DOHH2 (cell line): ENCODE measurements at regions not wholly inside any gene's neighbourhood (a gene's known extent, or its start where the extent isn't known, plus 50 kb on each side); places are given as distances from the start of the nearest gene placed in this dataset.
A peak's percentile ranks its signal among the peaks of the same experiment; 100 is the strongest.

Source experiments
- H3F3A ChIP-seq: fragments of 200-600 bp; sonication (generic), shearing (Covaris generic); 2 replicates; pipeline ENCODE4 v1.6.0; 2016; ENCODE audit warnings: antibody characterized with exemption, mild to moderate bottlenecking; ENCODE audit not compliant: control insufficient read depth, insufficient read depth
- H3K27ac ChIP-seq: fragments of 200-600 bp; sonication (generic); 2 replicates; pipeline ENCODE4 v1.5.1; 2014; ENCODE audit warnings: low read depth, mild to moderate bottlenecking, low read length, moderate library complexity
- H3K27me3 ChIP-seq: fragments of 200-600 bp; sonication (generic); 2 replicates; pipeline ENCODE4 v1.6.1; 2014; ENCODE audit warnings: mild to moderate bottlenecking, low read length, mixed read lengths; ENCODE audit not compliant: control insufficient read depth
- H3K36me3 ChIP-seq: fragments of 200-600 bp; sonication (generic); 2 replicates; pipeline ENCODE4 v1.6.1; 2014; ENCODE audit warnings: mild to moderate bottlenecking, low read length, moderate library complexity, mixed read lengths; ENCODE audit not compliant: control insufficient read depth
- H3K4me1 ChIP-seq: fragments of 200-600 bp; sonication (generic); 2 replicates; pipeline ENCODE4 v1.6.1; 2014; ENCODE audit warnings: mild to moderate bottlenecking, low read length, mixed read lengths; ENCODE audit not compliant: control insufficient read depth
- H3K4me2 ChIP-seq: fragments of 200-600 bp; sonication (generic); 2 replicates; pipeline ENCODE4 v1.6.0; 2014; ENCODE audit warnings: mild to moderate bottlenecking, low read length, moderate library complexity
- H3K4me3 ChIP-seq: fragments of 200-600 bp; sonication (generic); 2 replicates; pipeline ENCODE4 v1.5.1; 2014; ENCODE audit warnings: mild to moderate bottlenecking, low read length, mixed read lengths
- H3K79me2 ChIP-seq: fragments of 200-600 bp; sonication (generic); 2 replicates; pipeline ENCODE4 v1.6.1; 2014; ENCODE audit warnings: mild to moderate bottlenecking, low read length, mixed read lengths; ENCODE audit not compliant: control insufficient read depth
- H3K9me2 ChIP-seq: fragments of 200-600 bp; sonication (generic); replicated peaks from 2 replicates; pipeline ENCODE4 v1.6.1; 2014; ENCODE audit warnings: mild to moderate bottlenecking, low read length, mixed read lengths; ENCODE audit not compliant: control insufficient read depth
- H3K9me3 ChIP-seq: fragments of 200-600 bp; sonication (generic); 2 replicates; pipeline ENCODE4 v1.6.1; 2014; ENCODE audit warnings: antibody characterized with exemption, low read length, mixed read lengths; ENCODE audit not compliant: control insufficient read depth, insufficient read depth
- H4K20me1 ChIP-seq: fragments of 200-600 bp; sonication (generic); 2 replicates; pipeline ENCODE4 v1.6.0; 2014; ENCODE audit warnings: low read depth, mild to moderate bottlenecking, antibody characterized with exemption, low read length, moderate library complexity; ENCODE audit not compliant: control insufficient read depth, insufficient read depth
- CTCF ChIP-seq: fragments of 200-600 bp; sonication (generic); IDR thresholded peaks from one replicate; pipeline ENCODE4 v1.5.1; 2014; ENCODE audit warnings: antibody characterized with exemption, mild to moderate bottlenecking, low read depth, low read length; ENCODE audit not compliant: poor library complexity, severe bottlenecking
- EZH2phosphoT487 ChIP-seq: fragments of 200-600 bp; sonication (generic); IDR thresholded peaks from 2 replicates; pipeline ENCODE4 v1.6.1; 2017; ENCODE audit warnings: borderline replicate concordance, mild to moderate bottlenecking, antibody characterized with exemption, low read length, moderate library complexity, mixed read lengths

- H3K9me2 ChIP-seq = no peaks in the 10 kb centered on the region
- H3K4me3 ChIP-seq = no peak overlapping the region
- no peaks in the 10 kb centered on the region for H3F3A ChIP-seq
- TF ChIP-seq EZH2phosphoT487 = no peak
- TF ChIP-seq CTCF = peak; percentile 93
- no peaks in the 10 kb centered on the region for H3K27me3 ChIP-seq
- H3K79me2 ChIP-seq = no peaks in the 10 kb centered on the region
- H3K36me3 ChIP-seq = no peaks in the 10 kb centered on the region
- peak overlapping the region; percentile 33 for H3K4me2 ChIP-seq
- H3K27ac ChIP-seq = no peak overlapping the region
- peaks cover 30% of the 10 kb centered on the region for H3K4me1 ChIP-seq
- H3K9me3 ChIP-seq = no peaks in the 10 kb centered on the region; the same call in 1 of the 2 replicates
- no peaks in the 10 kb centered on the region for H4K20me1 ChIP-seq
Measured at GRCh38 chr4:145234091-145234706, 53.8 kb upstream of the OTUD4 start.

- H3K79me2 ChIP-seq = no peaks in the 10 kb centered on the region
- H3K9me2 ChIP-seq = no peaks in the 10 kb centered on the region
- no peaks in the 10 kb centered on the region for H4K20me1 ChIP-seq
- no peaks in the 10 kb centered on the region for H3F3A ChIP-seq
- H3K4me1 ChIP-seq = peaks cover 30% of the 10 kb centered on the region
- no peak overlapping the region for H3K27ac ChIP-seq
- no peaks in the 10 kb centered on the region for H3K27me3 ChIP-seq
- H3K36me3 ChIP-seq = no peaks in the 10 kb centered on the region
- TF ChIP-seq EZH2phosphoT487 = no peak
- no peak for TF ChIP-seq CTCF
- no peak overlapping the region for H3K4me2 ChIP-seq
- no peak overlapping the region for H3K4me3 ChIP-seq
- H3K9me3 ChIP-seq = peaks cover 4% of the 10 kb centered on the region; the same call in 1 of the 2 replicates
Measured at GRCh38 chr4:145231906-145232700, 51.7 kb upstream of the OTUD4 start.

DNA sequence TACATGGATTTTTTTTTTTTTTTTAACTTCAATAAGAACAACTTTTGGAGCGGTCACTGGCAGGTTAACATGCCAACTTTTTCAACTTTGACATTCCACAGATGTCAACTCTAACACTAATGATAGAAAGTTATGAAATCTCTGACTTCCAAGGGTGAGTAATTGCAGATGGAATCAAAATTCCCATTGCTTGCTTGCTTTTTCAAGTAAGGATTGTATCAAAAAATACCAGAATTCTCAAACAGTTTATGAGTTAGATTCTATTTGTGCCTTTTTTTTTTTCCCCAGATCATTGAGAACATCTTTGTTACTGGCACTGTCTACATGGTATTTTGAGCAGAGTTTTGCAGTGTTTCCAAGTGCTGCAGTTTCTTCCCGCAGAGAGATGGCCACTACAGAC is 50.3 kb upstream of the OTUD4 start:
- Histone ChIP-seq H3K27me3 (no peaks in the 10 kb centered on the region), H3K27ac (no peak overlapping the region)
- TF ChIP-seq CTCF = no peak
- no peak for TF ChIP-seq EZH2phosphoT487

More for the DNA sequence above, 50.3 kb upstream of the OTUD4 start:
- Histone ChIP-seq H4K20me1 (no peaks in the 10 kb centered on the region), H3K4me3 (no peak overlapping the region), H3K79me2 (no peaks in the 10 kb centered on the region), H3K36me3 (no peaks in the 10 kb centered on the region), H3K9me2 (no peaks in the 10 kb centered on the region), H3F3A (no peaks in the 10 kb centered on the region), H3K4me2 (no peak overlapping the region), H3K4me1 (peaks cover 23% of the 10 kb centered on the region), H3K9me3 (peaks cover 4% of the 10 kb centered on the region; the same call in 1 of the 2 replicates)
